RCC 7860 (cell line): ENCODE measurements at regions not wholly inside any gene's neighbourhood (a gene's known extent, or its start where the extent isn't known, plus 50 kb on each side); places are given as distances from the start of the nearest gene placed in this dataset.

Experiments
- DNase-seq: peaks from one replicate; pipeline ENCODE4 v3.0.0-alpha.2; 2015; ENCODE audit warnings: low spot score
- FAIRE-seq: peaks from 2 replicates; lab custom pipeline; 2012; peaks lifted over from hg19 to GRCh38; lab: Jason Lieb, UNC

GRCh38 chr5:26245321-26245720 is 793.1 kb downstream of the CDH9 start:
- no peak for DNase-seq
- no peak for FAIRE-seq

DNA sequence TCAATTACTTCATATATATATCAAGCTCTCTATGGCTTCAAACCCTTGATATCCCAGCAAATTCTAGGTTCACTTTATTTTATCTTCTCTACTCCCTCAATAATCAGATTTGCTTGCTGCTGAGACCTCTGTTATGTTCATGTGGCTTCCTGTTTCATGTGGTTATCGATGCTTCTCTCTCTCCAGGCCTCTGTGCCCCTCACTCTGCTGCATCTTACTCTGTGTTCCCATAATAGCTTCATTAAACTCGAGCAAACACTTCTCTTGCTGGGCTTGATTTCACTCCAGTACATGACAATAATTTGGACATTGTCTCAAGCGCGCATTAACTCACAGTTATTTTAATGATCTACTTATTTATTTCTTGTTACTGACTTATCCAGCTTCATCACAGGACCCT is 798.8 kb downstream of the CDH9 start:
- FAIRE-seq (no peak), DNase-seq (no peak)

DNA sequence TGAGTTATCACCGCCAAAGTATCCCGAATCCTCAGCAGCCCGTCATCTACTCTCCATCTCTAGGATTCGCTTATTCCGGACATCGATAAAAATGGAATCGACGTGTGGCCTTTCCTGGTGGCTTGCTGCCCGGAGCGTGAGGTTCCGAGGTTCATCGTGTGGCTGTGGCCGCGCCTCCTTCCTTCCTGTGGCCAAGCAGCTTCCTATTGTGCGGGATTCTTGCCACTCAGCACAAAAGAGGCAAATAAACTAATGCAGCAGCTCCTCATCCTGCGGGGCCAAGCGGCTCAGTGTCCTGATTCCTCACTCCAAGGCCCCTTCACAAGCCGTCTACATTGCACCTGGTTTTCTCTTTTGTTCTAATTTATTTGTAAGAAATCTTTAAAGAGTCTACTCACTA is 800.9 kb downstream of the CDH9 start:
- no peak for DNase-seq
- FAIRE-seq = no peak

GRCh38 chr5:26236936-26237335 is 801.5 kb downstream of the CDH9 start:
- DNase-seq (no peak), FAIRE-seq (no peak)

- FAIRE-seq = no peak
These were observed 805.7 kb downstream of the CDH9 start for GRCh38 chr5:26232706-26233105.

DNA sequence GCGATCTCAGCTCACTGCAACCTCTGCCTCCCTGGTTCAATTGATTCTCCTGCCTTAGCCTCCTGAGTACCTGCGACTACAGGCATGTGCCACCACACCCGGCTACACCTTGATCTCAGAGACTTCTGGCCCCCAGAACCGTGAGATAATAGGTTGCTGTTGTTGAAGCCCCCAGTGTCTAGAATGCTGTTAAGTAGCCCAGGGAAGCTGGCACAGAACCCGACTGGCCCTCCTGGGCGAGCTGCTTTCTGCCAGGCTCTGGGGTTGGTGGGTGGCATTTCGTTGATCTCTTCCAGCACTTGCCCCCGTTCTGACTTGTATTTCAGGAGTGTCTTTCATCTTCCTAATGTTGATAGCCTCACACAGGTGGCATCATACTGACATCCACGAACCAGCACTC is 807.1 kb downstream of the CDH9 start:
- FAIRE-seq (no peak), DNase-seq (no peak)

More at GRCh38 chr5:26232706-26233105, 805.7 kb downstream of the CDH9 start:
- no peak for DNase-seq

- FAIRE-seq = no peak
- DNase-seq = no peak
These were observed 808.5 kb downstream of the CDH9 start for GRCh38 chr5:26229848-26230247.

GRCh38 chr5:26227245-26227644 is 811.1 kb downstream of the CDH9 start:
- FAIRE-seq = no peak

GRCh38 chr5:26205121-26205520 is 833.3 kb downstream of the CDH9 start:
- FAIRE-seq (no peak), DNase-seq (no peak)

More at GRCh38 chr5:26227245-26227644, 811.1 kb downstream of the CDH9 start:
- no peak for DNase-seq

- DNase-seq (no peak), FAIRE-seq (no peak)
These were observed 844.8 kb downstream of the CDH9 start for GRCh38 chr5:26193626-26194025.

- DNase-seq = no peak
- FAIRE-seq = no peak
These were observed 845.9 kb downstream of the CDH9 start for GRCh38 chr5:26192486-26192885.

GRCh38 chr5:26181582-26181981 is 856.8 kb downstream of the CDH9 start:
- DNase-seq (no peak), FAIRE-seq (peak; percentile 18)

- no peak for FAIRE-seq
- no peak for DNase-seq
These were observed 889.7 kb downstream of the CDH9 start for GRCh38 chr5:26148569-26149107.

DNA sequence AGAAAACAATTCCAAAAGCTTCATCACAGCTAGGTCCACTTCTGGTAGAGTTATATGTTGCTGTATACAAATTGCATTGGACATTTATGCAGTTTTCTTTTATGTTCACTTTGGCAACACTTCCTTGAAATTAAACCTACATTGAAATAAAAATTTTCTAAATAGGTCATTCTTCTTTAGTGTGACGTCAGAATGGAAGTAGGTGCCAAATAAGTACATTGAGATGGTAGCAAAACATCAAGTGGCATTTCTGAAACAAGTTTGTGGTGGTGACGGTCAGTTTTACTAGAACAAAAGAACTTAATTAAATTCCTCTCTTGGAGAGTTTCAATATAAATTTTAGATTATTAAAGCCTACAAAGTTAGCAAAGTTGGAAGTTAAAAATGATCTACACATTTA is 895.1 kb downstream of the CDH9 start:
- DNase-seq (no peak), FAIRE-seq (no peak)

GRCh38 chr5:26121338-26121737 is 917.0 kb downstream of the CDH9 start:
- no peak for DNase-seq
- no peak for FAIRE-seq

DNA sequence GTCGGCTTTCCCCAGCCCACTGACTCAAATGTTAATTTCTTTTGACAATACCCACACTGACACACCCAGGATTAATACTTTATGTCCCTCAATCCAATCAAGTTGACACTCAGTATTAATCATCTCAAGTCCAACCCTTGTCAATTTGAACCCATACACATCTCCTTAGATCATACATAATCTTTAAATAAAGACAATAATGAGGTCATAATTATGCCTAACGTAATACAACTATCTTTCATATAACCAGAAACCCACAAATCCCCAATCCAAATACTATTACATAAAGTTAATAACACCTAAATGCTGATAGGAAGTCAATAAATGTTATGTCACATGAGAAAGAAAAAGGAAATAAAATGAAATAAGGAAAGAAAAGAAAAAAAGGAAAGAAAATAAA is 934.2 kb downstream of the CDH9 start:
- DNase-seq = no peak
- FAIRE-seq = no peak

DNA sequence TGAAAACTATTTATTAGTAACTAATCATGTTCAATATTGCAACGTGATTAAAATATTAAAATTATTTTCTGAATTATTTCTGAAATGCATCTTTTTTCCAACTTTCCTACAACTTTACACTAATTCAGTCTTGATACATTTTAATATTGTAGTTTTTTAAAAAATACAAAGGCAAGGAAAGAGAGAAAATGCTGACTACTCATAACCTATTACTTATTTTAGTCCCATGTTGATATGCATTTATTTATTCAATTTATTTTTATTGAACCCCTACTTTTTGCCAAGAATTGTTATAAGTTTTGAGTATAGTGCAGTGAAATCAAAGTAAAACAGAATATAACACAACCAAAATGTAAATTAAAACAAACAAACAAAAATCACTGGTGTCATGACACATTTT is 978.2 kb downstream of the CDH9 start:
- no peak for FAIRE-seq
- DNase-seq = no peak

DNA sequence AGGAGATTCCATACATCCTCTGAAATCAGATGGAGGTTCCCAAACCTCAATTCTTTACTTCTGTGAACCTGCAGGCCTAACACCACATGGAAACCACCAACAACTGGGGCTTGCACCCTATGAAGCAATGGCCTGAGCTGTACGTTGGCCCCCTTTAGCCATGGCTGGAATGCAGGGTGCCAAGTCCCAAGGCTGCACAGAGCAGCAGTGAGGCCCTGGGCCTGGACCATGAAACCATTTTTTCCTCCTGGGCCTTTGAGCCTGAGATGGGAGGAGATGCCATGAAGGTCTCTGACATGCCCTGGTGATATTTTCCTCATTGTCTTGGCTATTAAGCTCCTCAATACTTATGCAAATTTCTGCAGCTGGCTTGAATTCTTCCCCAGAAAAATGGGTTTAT is 983.8 kb downstream of the CDH9 start:
- no peak for DNase-seq
- no peak for FAIRE-seq

DNA sequence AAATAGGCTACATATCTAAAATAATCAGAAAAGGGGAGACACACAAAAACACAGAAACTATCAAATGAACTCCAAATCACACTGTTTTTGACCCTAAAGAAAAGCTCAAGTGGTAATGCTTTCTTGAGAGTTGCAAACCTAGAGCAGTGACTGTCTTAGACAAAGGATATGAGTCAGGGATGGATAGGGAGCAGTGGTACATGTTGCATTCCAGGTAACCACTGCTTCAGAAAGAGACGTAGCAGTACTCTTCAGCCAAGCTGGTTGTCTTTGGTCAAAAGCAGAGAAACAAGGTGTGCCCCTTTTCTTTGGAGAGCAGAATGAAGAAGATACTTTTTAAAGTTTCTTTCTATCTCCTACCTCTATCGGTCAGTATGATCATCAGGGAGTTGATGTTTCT is 1003.6 kb downstream of the CDH9 start:
- no peak for FAIRE-seq

GRCh38 chr5:26031481-26031880 is 1006.9 kb downstream of the CDH9 start:
- FAIRE-seq (no peak), DNase-seq (no peak)

More for the DNA sequence above, 1003.6 kb downstream of the CDH9 start:
- no peak for DNase-seq

GRCh38 chr5:26026044-26026443 is 1012.3 kb downstream of the CDH9 start:
- no peak for FAIRE-seq
- DNase-seq = no peak

DNA sequence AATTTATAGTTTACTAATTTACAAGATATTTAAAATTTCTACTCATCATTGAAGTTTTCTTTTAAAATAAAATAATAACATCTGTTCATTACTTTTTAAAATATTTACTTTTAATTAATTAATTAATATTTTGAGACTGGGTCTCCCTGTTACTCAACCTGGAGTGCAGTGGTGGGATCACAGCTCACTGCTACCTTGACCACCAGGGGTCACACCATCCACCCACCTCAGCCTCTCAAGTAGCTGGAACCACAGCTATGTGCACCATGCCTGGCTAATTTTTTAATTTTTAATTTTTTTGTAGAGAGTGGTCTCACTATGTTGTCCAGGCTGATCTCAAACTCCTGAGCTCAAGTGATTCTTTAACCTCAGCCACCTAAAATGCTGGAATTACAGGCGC is 1013.6 kb downstream of the CDH9 start:
- DNase-seq (no peak), FAIRE-seq (peak; percentile 71)

DNA sequence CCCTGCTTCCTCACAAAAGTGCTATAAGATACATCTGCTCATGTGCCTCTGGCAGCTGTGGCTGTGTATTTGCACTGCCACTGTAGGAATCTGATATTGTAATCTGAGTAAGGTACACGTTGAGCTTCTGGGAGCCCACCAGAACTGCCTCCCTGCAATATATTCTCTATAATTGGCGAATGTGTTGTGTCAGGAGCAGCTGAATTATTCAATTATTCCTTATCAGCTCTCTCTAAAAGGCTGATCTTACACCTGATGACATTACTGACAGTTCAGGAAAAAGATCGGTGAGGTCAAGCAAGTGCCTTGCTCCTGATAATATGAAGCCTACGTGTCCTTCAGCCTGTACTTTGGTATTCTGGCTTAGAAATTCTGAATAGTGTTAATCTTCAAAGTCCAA is 1015.0 kb downstream of the CDH9 start:
- DNase-seq (no peak), FAIRE-seq (no peak)
